GM19397 (cell line): ENCODE measurements at regions not wholly inside any gene's neighbourhood (a gene's known extent, or its start where the extent isn't known, plus 50 kb on each side); places are given as distances from the start of the nearest gene placed in this dataset.
"Not testable (repeated sequence)": the region's sequence is repeated elsewhere in the genome, so short reads cannot be mapped to it uniquely, and the experiment has no call there.

Experiments used
- ATAC-seq: cut with Tn5 transposase; IDR thresholded peaks from one replicate; pipeline ENCODE4 v1.9.1; 2021; ENCODE audit warnings: mild to moderate bottlenecking, moderate library complexity; ENCODE audit not compliant: unreplicated experiment

DNA sequence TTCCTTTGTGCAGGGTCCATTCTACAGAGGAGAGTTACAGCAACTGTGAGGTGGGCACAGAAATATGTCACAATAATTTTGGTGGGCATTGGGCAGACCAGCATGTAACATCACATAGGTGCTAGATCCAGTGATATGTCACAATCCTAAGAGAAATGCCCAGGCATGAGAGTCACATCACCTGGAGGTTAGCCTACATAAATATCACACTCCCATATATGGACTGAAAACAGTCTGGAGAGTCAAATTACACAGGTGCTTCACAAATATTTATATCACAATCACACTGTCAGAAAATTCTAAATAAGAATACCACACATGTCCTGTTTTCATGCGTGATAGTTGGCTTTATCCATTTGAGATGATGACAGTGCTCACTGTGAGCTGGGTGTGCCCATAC lies 903.7 kb upstream of the AMELY start:
- no peak for ATAC-seq

DNA sequence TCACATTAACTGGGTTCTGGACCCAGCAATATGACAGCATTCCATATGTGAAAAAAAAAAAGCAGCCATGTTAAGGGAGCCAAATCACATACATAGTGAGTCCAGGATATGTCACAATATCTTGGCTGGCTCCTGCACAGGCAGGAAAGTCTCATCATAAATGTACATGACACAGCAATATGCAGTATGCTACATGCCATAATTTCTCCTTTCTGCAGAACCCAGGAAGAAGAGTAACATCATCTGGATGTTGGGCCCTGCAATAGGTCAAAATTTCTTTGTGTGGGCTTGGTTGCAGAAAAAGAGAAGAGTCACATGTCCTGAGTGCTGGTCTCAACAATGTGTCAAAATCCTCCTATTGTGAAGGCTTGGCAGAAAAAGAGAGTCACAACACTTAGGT lies 902.8 kb upstream of the AMELY start:
- ATAC-seq, result no peak

DNA sequence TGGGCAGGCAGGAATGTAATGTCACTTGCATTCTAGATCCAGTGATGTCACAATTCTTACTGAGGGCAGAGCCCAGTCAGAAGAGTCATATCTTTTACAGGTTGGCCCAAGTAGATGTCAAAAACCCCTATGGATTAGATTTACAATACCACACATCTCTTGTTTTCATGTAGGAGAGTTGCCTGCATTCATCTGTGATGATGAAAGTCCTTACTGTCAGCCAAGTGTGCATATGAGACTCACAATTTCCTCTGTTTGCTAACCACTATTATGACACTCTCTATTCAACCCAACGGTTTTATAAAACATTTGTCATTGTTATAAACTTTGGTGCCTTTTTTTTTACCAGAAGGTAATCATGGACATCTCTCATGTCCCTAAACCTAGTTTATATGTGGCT lies 898.8 kb upstream of the AMELY start:
- ATAC-seq, result no peak

- no peak for ATAC-seq
These were observed 895.9 kb upstream of the AMELY start for GRCh38 chrY:7807516-7807870.

- ATAC-seq, result no peak
These were observed 895.3 kb upstream of the AMELY start for GRCh38 chrY:7806592-7807515.

GRCh38 chrY:7805624-7806023 lies 894.1 kb upstream of the AMELY start:
- no peak for ATAC-seq

GRCh38 chrY:7803737-7804136 lies 892.2 kb upstream of the AMELY start:
- ATAC-seq, result no peak

DNA sequence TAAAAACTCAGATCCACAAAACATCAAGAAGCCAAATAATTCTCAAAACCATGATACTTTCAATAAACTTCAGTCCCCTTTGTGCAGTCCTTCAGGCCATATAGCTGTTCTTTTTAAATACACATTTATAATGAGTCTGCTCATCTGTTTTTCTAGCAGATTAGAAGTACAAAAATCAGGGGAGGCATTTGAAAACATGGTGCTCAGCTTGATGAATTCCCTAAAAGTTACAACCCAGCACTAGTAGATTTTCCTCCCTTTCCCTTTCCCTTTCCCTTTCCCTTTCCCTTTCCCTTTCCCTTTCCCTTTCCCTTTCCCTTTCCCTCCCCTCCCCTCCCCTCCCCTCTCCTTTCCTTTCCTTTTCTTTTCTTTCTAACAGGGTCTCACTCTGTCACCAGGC lies 884.6 kb upstream of the AMELY start:
- no peak for ATAC-seq

DNA sequence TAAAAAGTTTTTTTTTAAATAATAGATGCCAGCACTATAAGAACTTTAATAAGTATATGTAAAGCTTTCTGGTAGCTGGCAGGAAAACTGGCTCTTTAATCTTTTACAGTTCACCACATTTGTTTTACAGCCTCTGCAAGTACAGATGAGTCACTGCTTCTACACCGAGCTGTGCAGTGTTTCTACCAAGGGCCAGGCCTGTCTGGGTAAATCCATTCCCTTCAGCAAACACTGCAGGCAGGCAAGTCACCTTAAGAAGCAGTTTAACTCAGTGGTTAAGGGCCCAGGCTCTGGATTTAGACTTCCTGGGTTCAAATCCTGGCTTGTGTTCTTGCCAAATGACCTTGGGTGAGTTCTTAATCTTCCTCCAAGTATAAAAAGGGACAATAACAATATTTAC lies 882.9 kb upstream of the AMELY start:
- ATAC-seq, result no peak

GRCh38 chrY:7793989-7794388 lies 882.4 kb upstream of the AMELY start:
- ATAC-seq, result no peak

- ATAC-seq, result no peak
These were observed 880.9 kb upstream of the AMELY start for GRCh38 chrY:7792431-7792830.

GRCh38 chrY:7781501-7781900 lies 869.9 kb upstream of the AMELY start:
- no peak for ATAC-seq

DNA sequence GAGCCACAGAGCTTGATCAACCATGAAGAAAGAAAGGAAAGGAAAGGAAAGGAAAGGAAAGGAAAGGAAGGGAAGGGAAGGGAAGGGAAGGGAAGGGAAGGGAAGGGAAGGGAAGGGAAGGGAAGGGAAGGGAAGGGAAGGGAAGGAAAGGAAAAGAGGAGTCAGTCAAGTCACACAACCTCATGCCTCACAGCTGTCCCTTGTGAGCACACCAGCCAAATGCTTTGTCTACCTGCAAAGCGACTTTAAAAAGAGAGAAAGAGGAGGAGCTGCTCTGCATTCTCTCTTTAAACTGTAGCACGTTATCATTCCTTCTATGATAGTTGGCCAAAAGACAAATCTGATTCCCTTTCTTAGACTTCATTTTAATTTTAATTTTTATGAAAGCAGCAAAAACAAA lies 863.9 kb upstream of the AMELY start:
- ATAC-seq, result not testable (repeated sequence)

DNA sequence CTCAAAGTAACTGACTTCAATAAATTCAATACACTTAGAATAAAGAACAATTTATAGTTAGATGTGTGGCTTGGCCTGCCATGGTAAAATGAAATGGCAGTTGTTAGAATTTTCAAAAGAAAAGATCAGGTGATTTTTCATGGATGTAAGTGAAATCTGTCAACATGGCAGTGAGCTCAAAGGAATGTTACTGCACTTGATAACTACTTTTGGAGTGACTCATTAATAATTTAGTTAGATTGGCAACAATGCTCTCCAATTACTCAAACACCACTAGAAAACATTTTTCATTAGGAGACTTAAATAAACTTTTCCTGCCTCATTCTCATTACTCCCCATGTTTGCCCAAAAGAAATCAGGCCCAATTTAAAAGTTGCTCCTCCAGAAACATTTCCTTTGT lies 860.2 kb upstream of the AMELY start:
- ATAC-seq, result no peak

DNA sequence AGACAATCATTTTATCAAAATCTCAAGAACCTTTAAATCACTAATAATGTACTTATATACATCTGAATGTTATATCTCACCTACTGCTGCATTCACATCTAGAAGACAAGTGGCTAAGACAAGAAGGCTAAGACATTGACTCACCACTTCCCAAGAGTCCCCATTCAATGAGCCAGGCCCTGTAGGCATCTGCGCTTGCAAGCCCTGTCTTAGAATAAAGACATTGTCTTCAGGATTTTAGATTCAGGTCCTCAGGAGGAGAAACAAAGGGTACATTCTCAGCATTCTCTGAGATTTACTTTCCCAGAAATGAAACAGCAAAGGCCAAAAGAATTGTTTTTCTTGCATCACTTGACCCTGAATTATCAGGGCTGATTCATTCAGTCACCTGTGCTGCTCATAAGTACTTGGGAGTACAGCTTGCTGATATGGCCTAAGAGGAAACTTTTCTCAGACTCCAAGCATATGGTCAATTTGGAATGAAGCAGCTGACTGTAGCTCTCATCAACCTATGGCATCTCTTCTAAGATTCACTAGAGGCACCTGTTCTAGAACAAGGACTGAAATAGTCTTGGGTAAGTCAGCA lies 858.3 kb upstream of the AMELY start:
- no peak for ATAC-seq

DNA sequence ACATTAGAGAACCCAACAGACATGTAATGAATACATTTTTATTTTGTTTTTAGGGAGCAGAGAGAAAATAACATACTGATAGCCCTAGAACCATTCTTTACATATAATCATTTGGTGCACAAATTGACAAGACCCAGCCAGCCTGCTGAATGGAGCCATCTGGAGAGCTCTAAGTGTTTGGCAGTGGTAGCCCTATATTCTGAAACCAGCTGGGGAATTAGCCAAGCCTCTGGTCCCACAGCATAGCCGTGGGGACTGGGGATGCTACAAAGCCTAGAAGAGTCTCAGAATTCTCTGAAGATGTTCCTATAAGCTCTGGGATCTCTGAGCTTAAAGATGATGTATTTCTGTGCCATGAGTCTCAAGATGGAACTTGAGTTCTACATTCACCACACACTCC lies 857.3 kb upstream of the AMELY start:
- ATAC-seq, result no peak

DNA sequence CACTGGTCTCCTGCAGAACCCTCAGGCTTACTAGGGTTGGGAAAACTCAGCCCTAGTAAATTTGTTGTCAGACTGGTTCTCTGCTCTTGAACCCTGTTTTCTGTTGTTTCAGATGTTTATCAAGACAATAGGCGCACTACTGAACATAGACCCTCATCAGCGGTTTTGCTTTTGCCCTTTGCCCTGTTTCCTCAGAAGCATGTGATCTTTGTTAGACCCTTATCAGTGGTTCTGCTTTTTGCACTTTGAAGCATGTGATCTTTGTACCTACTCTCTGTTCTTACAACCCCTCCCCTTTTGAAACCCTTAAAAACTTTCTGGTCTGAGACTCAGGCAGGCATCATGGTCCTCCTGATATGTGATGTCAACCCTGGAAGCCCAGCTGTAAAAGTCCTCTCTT lies 842.2 kb upstream of the AMELY start:
- ATAC-seq, result no peak

DNA sequence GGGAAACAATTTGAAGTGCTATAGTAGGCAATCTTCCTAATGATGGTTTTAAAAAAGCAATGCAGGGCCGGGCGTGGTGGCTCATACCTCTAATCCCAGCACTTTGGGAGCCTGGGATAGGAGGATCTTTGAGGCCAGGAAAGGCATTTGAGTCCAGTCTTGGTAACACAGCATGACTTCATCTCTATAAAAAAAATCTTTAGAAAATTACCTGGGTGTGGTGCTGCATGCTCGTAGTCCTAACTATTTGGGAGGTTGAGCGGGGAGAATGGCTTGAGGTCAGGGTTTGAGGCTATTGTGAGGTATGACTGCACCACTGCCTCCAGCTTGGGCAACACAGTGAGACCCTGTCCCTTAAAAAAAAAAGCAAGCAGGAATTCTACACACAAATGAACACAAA lies 835.2 kb upstream of the AMELY start:
- no peak for ATAC-seq

DNA sequence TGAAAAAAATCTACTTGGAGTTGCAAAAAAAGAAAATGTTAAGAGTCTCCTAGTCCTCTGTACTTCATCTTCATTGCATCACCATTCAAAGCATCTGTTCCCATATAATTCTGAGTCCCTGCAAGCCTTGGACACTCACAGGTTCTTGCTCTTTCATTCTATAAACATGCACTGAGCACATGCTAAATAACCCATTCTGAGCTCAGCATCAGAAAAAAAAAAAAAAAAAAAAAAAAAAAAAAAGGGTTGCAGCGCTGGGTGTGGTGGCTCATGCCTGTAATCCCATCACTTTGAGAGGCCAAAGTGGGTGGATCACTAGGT lies 834.0 kb upstream of the AMELY start:
- ATAC-seq, result no peak

GRCh38 chrY:7744691-7745580 lies 833.4 kb upstream of the AMELY start:
- ATAC-seq, result no peak

- ATAC-seq, result no peak
These were observed 825.4 kb upstream of the AMELY start for GRCh38 chrY:7736847-7737365.

GRCh38 chrY:7731651-7732050 lies 820.1 kb upstream of the AMELY start:
- no peak for ATAC-seq
